K562 (cell line): ENCODE measurements at regions not wholly inside any gene's neighbourhood (a gene's known extent, or its start where the extent isn't known, plus 50 kb on each side); places are given as distances from the start of the nearest gene placed in this dataset.
A peak's percentile ranks its signal among the peaks of the same experiment; 100 is the strongest.

ENCODE experiments used
- ATAC-seq: fragments of 200-7000 bp; cut with Tn5 transposase; 3 replicates; pipeline ENCODE4 v1.9.1; 2020; ENCODE audit warnings: moderate library complexity
- BruUV-seq: library from RNA; stranded (reverse); fragments of 400-500 nt; replicated peaks from 2 replicates; lab custom pipeline; 2021; lab: Mats Ljungman, UMichigan
- CTCF ChIA-PET: fragments of 300-600 bp; formaldehyde crosslinking; extraction: SDS; loops from one replicate; lab custom pipeline; 2021; ENCODE audit warnings: low intra/inter-chr PET ratio; lab: Yijun Ruan, JAX
- POLR2A ChIA-PET: fragments of 300-600, 350-650 bp; sonication (Branson Sonifier 250); formaldehyde crosslinking; extraction: SDS; loops from one replicate; lab custom pipeline; 2021; ENCODE audit warnings: antibody characterized with exemption, inconsistent platforms; lab: Yijun Ruan, JAX
- DNase-seq, 4 experiments: peaks; one replicate each; pipeline versions ENCODE4 v3.0.0 to v3.0.0-alpha.2; 2011 to 2018; ENCODE audit warnings: low spot score in 3 of 4, mixed read lengths in 3 of 4; ENCODE audit errors: extremely low read depth in 1 of 4
- FAIRE-seq: peaks from 2 replicates; lab custom pipeline; 2011; peaks lifted over from hg19 to GRCh38; lab: Jason Lieb, UNC
- H2AFZ ChIP-seq: 2 replicates; pipeline ENCODE4 v1.6.0; 2011; ENCODE audit warnings: low read depth, low read length, control low read depth, inconsistent platforms
- H3K27ac ChIP-seq: fragments of 200-600 bp; 3 replicates; pipeline ENCODE4 v1.8.0; 2011; ENCODE audit warnings: low read depth, mild to moderate bottlenecking, control low read depth, inconsistent platforms, low read length, moderate library complexity, mixed read lengths; ENCODE audit errors: extremely low read depth
- H3K27me3 ChIP-seq, 2 experiments: fragments of 300-600 bp in 1 of 2; 2 replicates in 1 of 2; 3 replicates in 1 of 2; pipeline versions ENCODE4 v1.6.0 to v1.8.0; 2011; ENCODE audit warnings: inconsistent platforms in 2 of 2, low read length in 2 of 2, mild to moderate bottlenecking in 1 of 2, mixed read lengths in 1 of 2, moderate library complexity in 1 of 2; ENCODE audit not compliant: control insufficient read depth in 2 of 2, insufficient read depth in 2 of 2
- H3K36me3 ChIP-seq: fragments of 300-600 bp; 3 replicates; pipeline ENCODE4 v1.8.0; 2011; ENCODE audit warnings: mild to moderate bottlenecking, low read length, inconsistent platforms; ENCODE audit not compliant: control insufficient read depth, insufficient read depth
- H3K4me1 ChIP-seq, 2 experiments: fragments of 200-600 bp in 1 of 2; replicated peaks in 1 of 2; 2 replicates in 1 of 2; 3 replicates in 1 of 2; pipeline versions ENCODE4 v1.5.1 to v1.8.0; 2011; ENCODE audit warnings: inconsistent platforms in 2 of 2, low read length in 2 of 2, mild to moderate bottlenecking in 1 of 2, mixed read lengths in 1 of 2, moderate library complexity in 1 of 2; ENCODE audit not compliant: control insufficient read depth in 2 of 2, insufficient read depth in 2 of 2
- H3K4me2 ChIP-seq: 2 replicates; pipeline ENCODE4 v1.6.1; 2011; ENCODE audit warnings: low read length, control low read depth, inconsistent platforms, mixed read lengths; ENCODE audit not compliant: insufficient read depth
- H3K4me3 ChIP-seq: fragments of 200-600 bp; sonication (generic), shearing (Covaris generic); 2 replicates; pipeline ENCODE4 v1.5.1; 2016; ENCODE audit warnings: control low read depth, inconsistent platforms
- H3K79me2 ChIP-seq: fragments of 200-600 bp; 3 replicates; pipeline ENCODE4 v1.8.0; 2011; ENCODE audit warnings: low read length, inconsistent platforms; ENCODE audit not compliant: control insufficient read depth, insufficient read depth
- H3K9ac ChIP-seq, 2 experiments: 2 replicates each; pipeline versions ENCODE4 v1.6.0 to v1.6.1; 2011; ENCODE audit warnings: low read depth in 2 of 2, low read length in 2 of 2, control low read depth in 1 of 2, inconsistent platforms in 1 of 2, mild to moderate bottlenecking in 1 of 2, mixed read lengths in 1 of 2; ENCODE audit not compliant: insufficient read depth in 1 of 2
- H3K9me1 ChIP-seq: one replicate; pipeline ENCODE4 v1.6.0; 2011; ENCODE audit warnings: inconsistent platforms, mild to moderate bottlenecking, low read length, moderate library complexity; ENCODE audit not compliant: control insufficient read depth, insufficient read depth
- H3K9me3 ChIP-seq: replicated peaks from 2 replicates; pipeline ENCODE4 v1.5.1; 2011; ENCODE audit warnings: low read depth, low read length, inconsistent platforms; ENCODE audit not compliant: control insufficient read depth, insufficient read depth
- H4K20me1 ChIP-seq: replicated peaks from 2 replicates; pipeline ENCODE4 v1.6.1; 2011; ENCODE audit warnings: low read length, inconsistent platforms, mixed read lengths; ENCODE audit not compliant: control insufficient read depth, insufficient read depth
- CLOCK ChIP-seq: fragments of 250-450 bp; sonication (Bioruptor Pico); IDR thresholded peaks from 2 replicates; pipeline ENCODE4 v1.4.0; 2020; ENCODE audit warnings: mild to moderate bottlenecking, moderate library complexity, borderline replicate concordance
- CTCF ChIP-seq, 3 experiments: IDR thresholded peaks in 2 of 3; conservative IDR thresholded peaks in 1 of 3; 2 replicates each; pipeline ENCODE4 v1.5.1; 2011 to 2012; ENCODE audit warnings: low read length in 3 of 3, mild to moderate bottlenecking in 3 of 3, control low read depth in 2 of 3, improper control_type of control experiment in 1 of 3, inconsistent platforms in 1 of 3, low read depth in 1 of 3, mixed read lengths in 1 of 3, moderate library complexity in 1 of 3; ENCODE audit not compliant: insufficient read depth in 2 of 3
- ELK1 ChIP-seq: sonication (generic); formaldehyde crosslinking; IDR thresholded peaks from 2 replicates; pipeline ENCODE4 v1.8.1; 2022; ENCODE audit warnings: missing genetic modification reagents
- RAD21 ChIP-seq, 2 experiments: fragments of 250-450 bp in 1 of 2; fragments of 450-650 bp in 1 of 2; sonication (Bioruptor Pico) in 1 of 2; formaldehyde crosslinking in 1 of 2; IDR thresholded peaks in 1 of 2; conservative IDR thresholded peaks in 1 of 2; 2 replicates each; pipeline versions ENCODE4 v1.4.0 to v1.8.0; 2020 to 2022; ENCODE audit warnings: mild to moderate bottlenecking in 2 of 2, moderate library complexity in 1 of 2
- ZNF146 ChIP-seq: IDR thresholded peaks from one replicate; pipeline ENCODE4 v1.6.1; 2018; ENCODE audit warnings: missing compliant biosample characterization; ENCODE audit not compliant: unreplicated experiment
- WGBS: fragments of 100-300 bp; shearing (Covaris generic); methylation state at CpG from one replicate; pipeline ENCODE4 v1.1.6; 2016; ENCODE audit warnings: low coverage, mixed read lengths; ENCODE audit not compliant: insufficient coverage; ENCODE audit errors: missing lambda C conversion rate; 5-methylcytosine and 5-hydroxymethylcytosine counted together
- in situ Hi-C: fragments of 300-500 bp; cut with MboI; formaldehyde crosslinking; loops from 4 replicates; pipeline ENCODE4 v1.15.0; 2018; ENCODE audit warnings: inconsistent platforms, mixed read lengths
- intact Hi-C: fragments of 100-400 bp; cut with micrococcal nuclease; formaldehyde crosslinking; loops from 2 replicates; pipeline ENCODE4 v1.14.2; 2022
- TF ChIP-seq, protein P1 (sequence below): fragments of 450-650 bp; IDR thresholded peaks from one replicate; pipeline ENCODE4 v1.6.1; 2018; ENCODE audit warnings: mild to moderate bottlenecking, moderate library complexity; ENCODE audit not compliant: partially characterized antibody
- TF ChIP-seq, protein P2 (sequence below): fragments of 450-650 bp; IDR thresholded peaks from 2 replicates; pipeline ENCODE4 v1.6.1; 2016; ENCODE audit warnings: borderline replicate concordance

- no peaks in the 10 kb centered on the region for H3K27me3 ChIP-seq
- H3K36me3 ChIP-seq, result no peaks in the 10 kb centered on the region
- intact Hi-C loops (no loop called here), in situ Hi-C loops (no loop called here)
- H3K4me2 ChIP-seq, result no peak overlapping the region
- peaks cover 0 to 3% of the 10 kb centered on the region in 2 experiments; a peak in 2 of 5 replicates for H3K4me1 ChIP-seq
- DNase-seq, result no peak
- no TSS peak for BruUV-seq
- 89% methylated on average over 2 of the region's 2 CpGs for WGBS
- POLR2A ChIA-PET, result no interaction called here
- no peaks in the 10 kb centered on the region for H3K9me1 ChIP-seq
- no peak overlapping the region for H3K4me3 ChIP-seq
- ATAC-seq, result peak; percentile 79
- no peak overlapping the region for H3K27ac ChIP-seq
- H4K20me1 ChIP-seq, result no peaks in the 10 kb centered on the region
- TF ChIP-seq, protein P1, sequence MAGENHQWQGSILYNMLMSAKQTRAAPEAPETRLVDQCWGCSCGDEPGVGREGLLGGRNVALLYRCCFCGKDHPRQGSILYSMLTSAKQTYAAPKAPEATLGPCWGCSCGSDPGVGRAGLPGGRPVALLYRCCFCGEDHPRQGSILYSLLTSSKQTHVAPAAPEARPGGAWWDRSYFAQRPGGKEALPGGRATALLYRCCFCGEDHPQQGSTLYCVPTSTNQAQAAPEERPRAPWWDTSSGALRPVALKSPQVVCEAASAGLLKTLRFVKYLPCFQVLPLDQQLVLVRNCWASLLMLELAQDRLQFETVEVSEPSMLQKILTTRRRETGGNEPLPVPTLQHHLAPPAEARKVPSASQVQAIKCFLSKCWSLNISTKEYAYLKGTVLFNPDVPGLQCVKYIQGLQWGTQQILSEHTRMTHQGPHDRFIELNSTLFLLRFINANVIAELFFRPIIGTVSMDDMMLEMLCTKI, result no peak
- TF ChIP-seq ELK1 (CRISPR knock-in tag), result no peak
- TF ChIP-seq ZNF146, result no peak
- TF ChIP-seq CTCF (IDR thresholded peaks at IDR 0.05 in 2 of 3, conservative IDR thresholded peaks at IDR 0.05 in 1 of 3; ENCODE audit: insufficient read depth in 2 of 3, low read depth in 1 of 3, low read length in 3 of 3), result peak in 1 of 3 experiments; percentile 25; a peak in 1 of 6 replicates
- TF ChIP-seq CLOCK (CRISPR knock-in tag), result no peak
- TF ChIP-seq, protein P2, sequence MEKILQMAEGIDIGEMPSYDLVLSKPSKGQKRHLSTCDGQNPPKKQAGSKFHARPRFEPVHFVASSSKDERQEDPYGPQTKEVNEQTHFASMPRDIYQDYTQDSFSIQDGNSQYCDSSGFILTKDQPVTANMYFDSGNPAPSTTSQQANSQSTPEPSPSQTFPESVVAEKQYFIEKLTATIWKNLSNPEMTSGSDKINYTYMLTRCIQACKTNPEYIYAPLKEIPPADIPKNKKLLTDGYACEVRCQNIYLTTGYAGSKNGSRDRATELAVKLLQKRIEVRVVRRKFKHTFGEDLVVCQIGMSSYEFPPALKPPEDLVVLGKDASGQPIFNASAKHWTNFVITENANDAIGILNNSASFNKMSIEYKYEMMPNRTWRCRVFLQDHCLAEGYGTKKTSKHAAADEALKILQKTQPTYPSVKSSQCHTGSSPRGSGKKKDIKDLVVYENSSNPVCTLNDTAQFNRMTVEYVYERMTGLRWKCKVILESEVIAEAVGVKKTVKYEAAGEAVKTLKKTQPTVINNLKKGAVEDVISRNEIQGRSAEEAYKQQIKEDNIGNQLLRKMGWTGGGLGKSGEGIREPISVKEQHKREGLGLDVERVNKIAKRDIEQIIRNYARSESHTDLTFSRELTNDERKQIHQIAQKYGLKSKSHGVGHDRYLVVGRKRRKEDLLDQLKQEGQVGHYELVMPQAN, result no peak
- peak in 1 of 2 experiments; percentile 40; a peak in 2 of 4 replicates for TF ChIP-seq RAD21 (CRISPR knock-in tag; conservative IDR thresholded peaks at IDR 0.05 in 1 of 2, IDR thresholded peaks at IDR 0.05 in 1 of 2)
- no peaks in the 10 kb centered on the region for H3K79me2 ChIP-seq
- CTCF ChIA-PET, result no interaction called here
- no peak overlapping the region; the same call in 1 of the 2 replicates for H2AFZ ChIP-seq
- no peak for FAIRE-seq
- peaks cover 3% of the 10 kb centered on the region; the same call in 1 of the 2 replicates for H3K9me3 ChIP-seq
- H3K9ac ChIP-seq, result no peak overlapping the region
These were observed 67.2 kb upstream of the ACYP2 start for GRCh38 chr2:54048117-54048785.
